OCI-LY3 (cell line): ENCODE measurements at regions not wholly inside any gene's neighbourhood (a gene's known extent, or its start where the extent isn't known, plus 50 kb on each side); places are given as distances from the start of the nearest gene placed in this dataset.

Experiments
- H2AFZ ChIP-seq: fragments of 200-600, 300-600 bp; shearing (Covaris generic); 2 replicates; pipeline ENCODE4 v1.6.0; 2014; ENCODE audit warnings: antibody characterized with exemption, low read depth, low read length
- H3K27ac ChIP-seq: fragments of 200-600, 300-600 bp; sonication (generic); 2 replicates; pipeline ENCODE4 v1.5.1; 2014; ENCODE audit warnings: mild to moderate bottlenecking, low read length, moderate library complexity, mixed read lengths
- H3K27me3 ChIP-seq: fragments of 200-600, 300-600 bp; sonication (generic); 2 replicates; pipeline ENCODE4 v1.6.1; 2014; ENCODE audit warnings: low read depth, low read length, mixed read lengths
- H3K36me3 ChIP-seq: fragments of 200-600, 300-600 bp; sonication (generic); replicated peaks from 2 replicates; pipeline ENCODE3; 2014; ENCODE audit warnings: low read depth, low read length, mixed read lengths
- H3K4me1 ChIP-seq: fragments of 300-600, 200-600 bp; sonication (generic); 2 replicates; pipeline ENCODE4 v1.6.1; 2014; ENCODE audit warnings: low read length, mixed read lengths
- H3K4me2 ChIP-seq: fragments of 200-600, 300-600 bp; sonication (generic); 2 replicates; pipeline ENCODE4 v1.6.1; 2014; ENCODE audit warnings: low read length, mixed read lengths
- H3K4me3 ChIP-seq: fragments of 300-600, 200-600 bp; sonication (generic); 2 replicates; pipeline ENCODE4 v1.5.1; 2014; ENCODE audit warnings: antibody characterized with exemption, mild to moderate bottlenecking, low read length, moderate library complexity
- H3K79me2 ChIP-seq: fragments of 300-600, 200-600 bp; shearing (Covaris generic); 2 replicates; pipeline ENCODE4 v1.6.1; 2014; ENCODE audit warnings: mild to moderate bottlenecking, low read length, mixed read lengths
- H3K9ac ChIP-seq: fragments of 300-600, 200-600 bp; shearing (Covaris generic); 2 replicates; pipeline ENCODE4 v1.6.0; 2014; ENCODE audit warnings: mild to moderate bottlenecking, low read length, moderate library complexity
- H3K9me3 ChIP-seq: fragments of 200-600, 300-600 bp; shearing (Covaris generic); 2 replicates; pipeline ENCODE4 v1.6.1; 2014; ENCODE audit warnings: low read length, mixed read lengths; ENCODE audit not compliant: insufficient read depth
- H4K20me1 ChIP-seq: fragments of 200-600, 300-600 bp; sonication (generic); 2 replicates; pipeline ENCODE4 v1.6.1; 2016; ENCODE audit warnings: low read length, mixed read lengths; ENCODE audit not compliant: insufficient read depth
- CTCF ChIP-seq: fragments of 200-600, 300-600 bp; sonication (generic); IDR thresholded peaks from 2 replicates; pipeline ENCODE4 v1.5.1; 2014; ENCODE audit warnings: antibody characterized with exemption, low read length, low read depth
- EZH2phosphoT487 ChIP-seq: fragments of 200-600 bp; shearing (Covaris generic); IDR thresholded peaks from 2 replicates; pipeline ENCODE4 v1.6.1; 2018; ENCODE audit warnings: antibody characterized with exemption, mixed run types, low read depth

DNA sequence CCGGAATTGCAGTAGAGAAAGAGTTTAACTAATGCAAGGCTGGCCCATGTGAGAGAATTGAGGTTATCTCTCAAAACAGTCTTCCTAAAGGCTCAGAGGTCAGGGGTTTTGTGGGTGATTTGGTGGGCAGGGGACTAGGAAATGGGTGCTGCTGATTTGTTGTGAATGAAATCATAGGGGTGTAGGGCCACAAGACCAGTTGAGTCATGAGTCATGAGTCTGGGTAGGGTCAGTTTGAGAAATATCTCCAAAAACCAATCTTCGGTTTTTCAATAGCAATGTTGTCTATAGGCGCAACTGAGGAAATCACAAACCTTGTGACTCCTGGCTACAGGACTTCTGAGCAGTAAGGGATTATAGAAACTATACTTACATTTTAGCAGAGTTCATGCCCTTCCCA lies 460.0 kb upstream of the NRP1 start:
- no peaks in the 10 kb centered on the region for H4K20me1 ChIP-seq
- H3K27ac ChIP-seq = no peak overlapping the region
- no peak overlapping the region for H3K4me2 ChIP-seq
- TF ChIP-seq EZH2phosphoT487 (no peak), CTCF (no peak)
- H3K9me3 ChIP-seq = no peaks in the 10 kb centered on the region
- H2AFZ ChIP-seq = no peak overlapping the region
- H3K36me3 ChIP-seq = no peaks in the 10 kb centered on the region
- H3K9ac ChIP-seq = no peak overlapping the region
- no peak overlapping the region for H3K4me3 ChIP-seq
- H3K79me2 ChIP-seq = no peaks in the 10 kb centered on the region
- no peaks in the 10 kb centered on the region for H3K4me1 ChIP-seq
- no peaks in the 10 kb centered on the region for H3K27me3 ChIP-seq

GRCh38 chr10:33793793-33794192 lies 459.3 kb upstream of the NRP1 start:
- Histone ChIP-seq H3K4me1 (no peaks in the 10 kb centered on the region), H2AFZ (no peak overlapping the region), H3K4me2 (no peak overlapping the region), H3K9ac (no peak overlapping the region), H3K36me3 (no peaks in the 10 kb centered on the region), H4K20me1 (no peaks in the 10 kb centered on the region), H3K27me3 (no peaks in the 10 kb centered on the region), H3K27ac (no peak overlapping the region), H3K4me3 (no peak overlapping the region), H3K9me3 (no peaks in the 10 kb centered on the region), H3K79me2 (no peaks in the 10 kb centered on the region)
- TF ChIP-seq CTCF (no peak), EZH2phosphoT487 (no peak)

DNA sequence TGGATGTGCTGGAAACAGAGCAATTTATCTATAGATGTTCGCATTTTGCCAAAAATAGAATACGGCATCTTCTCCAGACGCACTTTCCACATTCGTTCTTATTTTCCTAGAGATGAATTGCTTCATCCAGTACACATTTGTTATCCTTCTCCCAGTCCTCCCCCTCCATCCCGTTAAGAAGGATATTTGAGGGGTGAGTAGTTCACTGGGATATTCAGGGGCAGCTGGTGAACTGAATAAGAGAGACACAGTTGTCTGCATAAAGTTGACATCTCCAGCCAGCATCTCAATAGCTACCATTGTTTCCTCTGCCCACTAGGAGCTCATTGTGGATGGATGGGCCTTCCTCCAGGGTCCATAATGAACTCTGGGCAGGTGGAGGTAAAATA lies 456.8 kb upstream of the NRP1 start:
- no peak overlapping the region for H3K4me2 ChIP-seq
- H3K4me3 ChIP-seq = no peak overlapping the region
- no peak overlapping the region for H3K27ac ChIP-seq
- H3K79me2 ChIP-seq = no peaks in the 10 kb centered on the region
- H2AFZ ChIP-seq = no peak overlapping the region
- no peaks in the 10 kb centered on the region for H3K27me3 ChIP-seq
- H3K9ac ChIP-seq = no peak overlapping the region
- H4K20me1 ChIP-seq = no peaks in the 10 kb centered on the region
- H3K36me3 ChIP-seq = no peaks in the 10 kb centered on the region
- H3K9me3 ChIP-seq = no peaks in the 10 kb centered on the region
- TF ChIP-seq CTCF (no peak), EZH2phosphoT487 (no peak)
- no peaks in the 10 kb centered on the region for H3K4me1 ChIP-seq

GRCh38 chr10:33790521-33791271 lies 456.2 kb upstream of the NRP1 start:
- H3K4me2 ChIP-seq = no peak overlapping the region
- H3K4me3 ChIP-seq = no peak overlapping the region

More at GRCh38 chr10:33790521-33791271, 456.2 kb upstream of the NRP1 start:
- no peaks in the 10 kb centered on the region for H3K36me3 ChIP-seq
- no peaks in the 10 kb centered on the region for H3K27me3 ChIP-seq
- no peak overlapping the region for H3K27ac ChIP-seq
- no peaks in the 10 kb centered on the region for H4K20me1 ChIP-seq
- no peak overlapping the region for H2AFZ ChIP-seq
- H3K9me3 ChIP-seq = no peaks in the 10 kb centered on the region
- TF ChIP-seq CTCF (no peak), EZH2phosphoT487 (no peak)
- no peaks in the 10 kb centered on the region for H3K4me1 ChIP-seq
- H3K79me2 ChIP-seq = no peaks in the 10 kb centered on the region
- no peak overlapping the region for H3K9ac ChIP-seq
